ENCODE measurements at regions not wholly inside any gene's neighbourhood (a gene's known extent, or its start where the extent isn't known, plus 50 kb on each side); places are given as distances from the start of the nearest gene placed in this dataset.

- no peak for DNase-seq (ENCODE audit: low spot score)
These were observed 288.9 kb upstream of the CCDC196 start for GRCh38 chr14:66197276-66197675.

DNA sequence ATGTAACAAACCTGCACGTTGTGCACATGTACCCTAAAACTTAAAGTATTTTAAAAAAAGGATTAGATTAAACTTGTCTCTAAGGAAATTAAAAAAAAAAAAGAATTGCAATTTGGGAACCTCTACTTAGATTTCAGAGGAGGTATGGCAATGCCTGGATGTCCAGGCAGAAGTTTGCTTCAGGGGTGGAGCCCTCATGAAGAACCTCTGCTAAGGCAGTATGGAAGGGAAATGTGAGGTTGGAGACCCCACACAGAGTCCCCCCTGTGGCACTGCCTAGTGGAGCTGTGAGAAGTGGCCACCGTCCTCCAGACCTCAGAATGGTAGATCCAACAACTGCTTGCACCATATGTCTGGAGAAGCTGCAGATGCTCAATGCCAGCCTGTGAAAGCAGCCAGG, 279.6 kb upstream of the CCDC196 start:
- peak; percentile 1 for DNase-seq (ENCODE audit: low spot score)

DNA sequence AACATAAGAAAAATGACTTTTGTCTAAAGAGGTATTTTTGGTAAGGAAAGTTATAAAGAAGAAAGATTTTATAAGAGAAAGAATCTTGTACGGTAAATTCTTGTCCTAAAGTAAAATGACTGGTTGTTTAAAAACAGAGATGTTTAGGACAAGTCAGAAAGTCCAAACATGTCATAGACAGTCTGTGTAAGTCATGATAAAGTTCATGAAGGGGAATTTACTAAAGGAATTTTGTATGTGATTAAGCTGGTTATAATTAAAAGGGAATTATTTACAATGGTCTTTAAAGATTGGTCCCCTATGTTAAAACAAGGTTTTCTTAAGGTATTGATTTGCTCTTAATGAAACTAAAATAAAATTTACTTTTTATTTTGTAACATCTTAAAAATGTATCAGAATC, 269.4 kb upstream of the CCDC196 start:
- DNase-seq (ENCODE audit: low spot score), result no peak

GRCh38 chr14:66219886-66220285, 266.3 kb upstream of the CCDC196 start:
- DNase-seq (ENCODE audit: low spot score), result no peak

- no peak for DNase-seq (ENCODE audit: low spot score)
These were observed 261.5 kb upstream of the CCDC196 start for GRCh38 chr14:66224492-66225178.

DNA sequence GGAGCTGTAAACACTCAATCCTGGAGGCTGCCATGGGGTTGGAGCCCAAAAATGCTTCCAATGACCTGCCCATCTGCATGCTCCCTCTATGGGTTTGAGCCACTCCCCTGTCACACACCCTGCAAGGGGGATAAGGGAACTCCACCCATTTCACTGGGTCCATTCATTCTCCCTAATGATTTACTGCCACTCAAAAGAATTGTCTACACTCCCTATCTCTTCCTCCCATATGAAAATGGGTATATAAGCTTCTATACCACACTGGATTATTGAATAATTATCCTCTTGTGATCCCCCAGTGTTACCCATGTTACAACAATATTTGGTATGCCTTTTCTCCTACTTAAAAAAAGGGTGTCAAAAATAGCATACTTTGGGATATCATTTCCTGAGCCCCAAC, 260.8 kb upstream of the CCDC196 start:
- DNase-seq (ENCODE audit: low spot score), result no peak

GRCh38 chr14:66228267-66228970, 257.8 kb upstream of the CCDC196 start:
- DNase-seq (ENCODE audit: low spot score), result no peak

DNA sequence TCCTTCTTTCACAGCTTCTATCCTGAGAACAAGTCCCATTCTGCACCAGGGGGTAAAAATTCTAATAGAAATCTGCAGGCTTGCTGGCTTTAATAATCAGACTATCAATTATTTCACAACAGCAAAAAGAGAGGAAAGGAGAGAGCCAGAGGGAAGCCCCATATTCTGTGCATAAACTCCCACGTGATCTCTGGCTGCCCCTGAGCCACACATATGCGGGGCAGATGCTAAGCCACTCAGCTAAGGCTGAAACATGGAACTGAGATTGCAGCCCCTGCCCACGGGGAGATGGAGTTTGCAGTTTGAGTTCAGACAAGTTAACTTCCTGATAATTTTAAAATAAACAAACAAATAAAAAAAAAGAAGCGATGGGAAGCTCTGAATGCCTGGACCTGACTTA, 254.4 kb upstream of the CCDC196 start:
- DNase-seq (ENCODE audit: low spot score), result no peak

- DNase-seq (ENCODE audit: low spot score), result no peak
These were observed 252.6 kb upstream of the CCDC196 start for GRCh38 chr14:66233591-66233990.

DNA sequence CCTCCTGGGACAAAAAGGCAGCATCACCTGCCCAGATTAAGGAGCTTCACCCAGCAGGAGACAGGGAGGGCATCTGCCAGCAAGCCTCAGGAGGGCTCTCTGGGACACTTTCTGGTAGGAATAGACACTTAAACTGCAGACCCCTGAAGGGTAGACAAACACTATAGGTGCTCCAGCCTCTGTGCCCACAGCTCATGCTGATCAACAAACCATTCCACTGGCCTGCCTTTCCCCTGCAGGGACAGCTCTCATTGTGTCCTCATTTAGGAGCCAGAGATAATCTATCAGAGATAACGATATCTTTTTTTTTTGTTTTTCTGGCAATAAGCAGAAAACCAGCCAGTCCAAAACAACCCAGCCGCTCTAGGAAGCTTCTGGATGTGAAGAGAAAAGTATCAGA, 251.8 kb upstream of the CCDC196 start:
- DNase-seq (ENCODE audit: low spot score), result no peak

DNA sequence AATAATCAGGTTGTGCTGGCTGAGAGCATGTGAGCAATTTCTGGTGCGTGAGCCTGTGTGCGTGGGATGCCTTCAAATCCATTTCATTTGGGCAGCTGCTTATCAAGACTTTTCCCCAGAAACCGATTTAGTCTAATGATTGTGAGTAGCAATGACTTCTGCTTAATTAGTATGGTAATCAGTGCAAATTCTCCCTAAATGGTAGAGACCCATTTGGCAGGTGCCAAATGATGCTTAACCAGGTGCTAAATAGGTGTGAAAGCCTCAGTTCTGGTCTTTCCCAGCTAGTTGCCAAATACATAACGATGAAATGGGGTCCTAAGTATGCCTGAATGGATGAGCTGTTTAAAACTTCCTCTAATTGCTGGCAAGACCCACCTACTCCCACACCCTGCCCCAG, 248.4 kb upstream of the CCDC196 start:
- no peak for DNase-seq (ENCODE audit: low spot score)

DNA sequence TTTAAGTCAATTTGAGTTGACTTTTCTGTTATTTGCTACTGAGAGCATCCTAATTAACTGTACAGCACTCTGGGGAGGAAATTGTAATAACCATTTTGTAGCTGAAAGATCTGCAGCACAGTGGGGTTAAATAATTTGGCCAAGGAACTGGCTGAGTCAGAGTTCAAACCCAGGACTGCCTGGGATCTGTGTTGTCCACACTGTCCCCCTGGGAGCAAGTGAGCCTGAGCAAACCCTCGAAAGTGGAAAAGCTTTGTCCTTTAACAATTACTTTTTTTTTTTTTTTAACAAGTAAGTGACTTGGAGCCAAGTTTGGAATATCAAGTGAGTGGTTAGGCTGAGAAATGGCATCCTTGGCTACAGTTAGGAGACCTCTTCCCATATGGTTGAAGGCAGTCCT, 247.2 kb upstream of the CCDC196 start:
- no peak for DNase-seq (ENCODE audit: low spot score)

DNA sequence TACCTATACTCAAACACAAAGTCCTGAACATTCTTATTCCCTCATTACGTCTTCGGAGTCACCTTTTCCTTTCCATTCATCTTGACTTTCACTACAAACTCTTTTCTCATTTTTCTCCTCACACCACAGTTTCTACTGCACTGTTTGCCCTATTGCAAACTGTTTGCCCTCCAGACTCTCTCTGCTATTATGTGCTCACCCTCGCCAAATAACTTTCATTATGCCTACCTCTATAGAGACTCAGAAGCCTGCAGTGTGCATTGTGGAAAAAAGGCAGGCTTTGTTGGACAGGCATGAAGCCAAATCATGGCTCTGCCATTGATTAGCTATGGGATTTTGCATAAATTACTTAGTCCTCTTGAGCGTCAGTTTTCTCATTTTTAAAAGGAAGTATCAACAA, 246.6 kb upstream of the CCDC196 start:
- no peak for DNase-seq (ENCODE audit: low spot score)

GRCh38 chr14:66240105-66240504, 246.1 kb upstream of the CCDC196 start:
- DNase-seq (ENCODE audit: low spot score), result no peak

DNA sequence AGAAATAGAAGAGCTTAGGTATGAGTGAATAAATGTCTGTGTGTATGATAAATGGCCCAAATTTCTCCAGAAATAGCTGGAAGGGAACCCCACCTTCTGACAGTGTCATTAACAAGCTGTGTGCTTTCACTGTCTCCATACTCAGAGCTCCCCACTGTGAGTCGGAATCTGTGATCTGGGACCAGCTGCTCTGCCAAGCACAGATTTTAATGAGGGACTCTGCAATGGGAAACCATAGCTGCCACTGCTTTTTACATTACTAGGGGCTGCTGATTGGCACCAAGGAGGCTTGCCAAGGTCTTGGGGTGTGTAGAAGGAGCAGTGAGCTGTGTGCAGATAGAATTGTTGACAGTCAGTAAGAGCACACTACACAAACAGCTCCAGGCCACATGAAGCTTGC, 244.2 kb upstream of the CCDC196 start:
- DNase-seq (ENCODE audit: low spot score), result no peak

DNA sequence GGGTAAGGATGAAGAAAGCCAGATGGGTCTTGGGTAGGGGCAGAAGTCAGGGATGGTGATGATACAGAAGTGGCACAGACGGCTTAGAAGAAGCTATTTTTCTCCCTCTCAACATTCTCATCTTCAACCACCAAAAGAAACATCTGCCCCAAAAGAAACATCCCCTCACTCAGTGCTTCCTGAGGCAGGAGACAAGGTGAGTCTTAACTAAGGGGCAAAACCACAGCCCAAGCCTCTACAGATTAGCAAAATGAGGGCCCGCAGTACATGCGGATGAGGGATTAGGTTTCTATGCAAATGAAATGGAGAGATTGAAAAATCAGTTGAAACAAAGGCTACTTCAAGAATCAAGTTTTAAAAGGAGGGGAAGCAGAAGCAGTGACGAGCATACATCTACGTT, 241.3 kb upstream of the CCDC196 start:
- no peak for DNase-seq (ENCODE audit: low spot score)

DNA sequence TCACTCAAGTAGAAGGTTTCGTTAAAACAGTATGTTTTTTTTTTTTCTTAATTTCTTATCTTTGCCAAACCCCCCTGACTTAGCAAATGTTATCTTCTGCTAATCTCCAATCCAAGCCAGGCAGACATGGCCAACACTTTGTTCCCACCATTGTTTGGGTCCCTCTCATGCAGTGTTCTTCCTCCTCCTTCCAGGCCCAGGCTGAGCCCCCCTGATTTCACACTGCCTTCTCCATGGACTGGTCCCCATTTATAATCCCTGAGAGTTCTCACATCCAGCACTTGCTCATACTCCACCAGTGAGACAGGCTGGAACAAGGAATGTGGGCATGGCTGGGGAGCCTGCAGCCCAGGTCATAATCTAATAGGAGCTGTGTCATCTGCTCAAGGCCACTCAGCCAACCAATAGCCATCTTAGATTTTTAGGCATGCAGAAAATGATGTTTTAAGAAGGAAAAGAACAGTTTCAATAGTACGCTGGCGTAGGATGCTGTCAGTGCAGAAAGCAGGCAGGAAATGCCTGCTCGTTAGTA, 238.4 kb upstream of the CCDC196 start:
- no peak for DNase-seq (ENCODE audit: low spot score)

- DNase-seq (ENCODE audit: low spot score), result no peak
These were observed 237.9 kb upstream of the CCDC196 start for GRCh38 chr14:66248256-66248655.

DNA sequence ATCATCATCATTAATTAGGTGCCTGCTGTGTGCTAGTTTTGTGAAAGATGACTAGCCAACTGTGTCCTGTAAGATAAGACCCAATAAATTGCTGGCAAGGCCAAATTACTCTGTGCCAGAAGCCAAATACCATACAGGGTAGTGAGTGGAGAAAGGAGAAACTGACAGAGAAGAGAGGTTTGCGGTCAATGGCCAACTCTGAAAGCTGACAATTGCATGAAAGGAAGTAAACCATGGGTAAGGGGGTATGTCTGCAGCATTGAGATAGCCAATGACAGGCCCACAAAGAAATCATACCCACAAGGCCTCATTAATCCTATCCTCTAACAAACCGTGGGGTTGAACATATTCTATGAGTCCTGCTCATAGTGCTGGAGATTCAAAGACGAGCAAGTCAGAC, 236.6 kb upstream of the CCDC196 start:
- no peak for DNase-seq (ENCODE audit: low spot score)

DNA sequence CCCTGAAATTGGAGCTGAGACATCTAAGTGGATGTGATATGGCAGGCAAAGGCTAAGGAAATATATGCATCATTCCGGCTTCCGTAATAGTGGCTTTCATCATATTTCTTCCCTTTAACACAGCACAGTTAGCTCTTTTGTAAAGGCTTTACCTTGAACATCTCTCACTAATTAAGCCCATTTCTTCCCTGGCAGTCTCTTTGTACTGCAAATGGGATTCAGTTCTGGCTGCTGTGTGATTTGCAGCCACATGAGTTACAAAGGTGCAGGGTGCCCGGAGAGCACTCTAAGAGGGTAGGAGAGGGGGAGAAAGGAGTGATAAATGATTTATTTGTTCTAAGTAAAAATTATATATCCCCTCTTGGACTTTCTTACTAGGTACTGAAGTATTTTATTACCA, 232.1 kb upstream of the CCDC196 start:
- no peak for DNase-seq (ENCODE audit: low spot score)

GRCh38 chr14:66268802-66269334, 217.3 kb upstream of the CCDC196 start:
- DNase-seq (ENCODE audit: low spot score), result no peak

DNA sequence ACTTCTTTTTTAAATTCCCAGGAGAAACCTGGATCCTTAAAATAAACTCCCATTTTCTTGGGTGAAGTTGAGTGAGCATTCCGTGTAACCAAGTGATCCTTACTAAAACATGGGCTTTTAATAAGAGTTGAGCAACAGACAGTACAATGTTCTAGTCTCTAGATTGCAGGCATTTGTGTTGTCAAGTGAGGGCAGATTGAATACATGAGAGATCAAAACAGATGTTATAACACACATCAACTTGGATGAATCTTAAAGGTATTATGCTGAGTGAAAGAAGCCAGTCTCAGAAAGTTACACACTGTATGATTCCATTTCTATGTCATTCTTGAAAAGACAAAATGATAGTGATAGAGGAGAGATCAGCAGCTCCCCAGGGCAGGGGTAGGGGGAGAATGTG, 213.9 kb upstream of the CCDC196 start:
- no peak for DNase-seq (ENCODE audit: low spot score)

GRCh38 chr14:66273261-66273832, 212.8 kb upstream of the CCDC196 start:
- DNase-seq (ENCODE audit: low spot score), result no peak

Data from NAMALWA (cell line).